SIG-M5 (cell line): ENCODE measurements at regions not wholly inside any gene's neighbourhood (a gene's known extent, or its start where the extent isn't known, plus 50 kb on each side); places are given as distances from the start of the nearest gene placed in this dataset.

Experiments
- DNase-seq: peaks from one replicate; lab custom pipeline; 2025; lab: John Stamatoyannopoulos, UW

DNA sequence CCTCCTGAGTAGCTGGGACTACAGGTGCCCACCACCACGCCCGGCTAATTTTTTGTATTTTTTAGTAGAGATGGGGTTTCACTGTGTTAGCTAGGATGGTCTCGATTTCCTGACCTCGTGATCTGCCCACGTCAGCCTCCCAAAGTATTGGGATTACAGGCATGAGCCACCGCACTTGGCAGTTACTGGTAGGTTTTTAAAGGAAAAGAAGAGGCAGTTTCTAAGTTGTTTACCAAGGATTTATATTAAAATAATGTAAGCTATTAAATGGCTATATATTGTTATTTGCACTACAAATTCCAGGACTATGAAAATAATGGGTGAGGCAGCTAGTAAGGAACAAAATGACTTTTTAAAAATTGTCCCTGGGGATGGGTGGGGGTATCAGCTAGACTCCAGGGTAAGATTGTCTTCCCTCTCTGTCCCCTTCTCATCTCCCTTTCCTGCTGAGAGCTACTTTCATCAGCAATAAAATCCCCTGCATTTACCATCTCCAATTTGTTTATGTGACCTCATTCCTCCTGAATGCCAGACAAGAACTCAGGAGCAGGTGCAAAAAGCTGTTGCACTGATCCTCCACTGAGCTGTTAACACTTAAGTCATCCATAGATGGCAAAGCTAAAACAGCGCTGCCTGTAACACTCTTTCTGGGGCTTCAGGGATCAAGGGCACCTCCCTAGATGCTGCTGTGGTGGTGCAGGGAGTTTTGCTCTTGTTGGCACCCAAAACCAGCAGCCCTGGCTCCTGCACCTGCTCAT lies 165.2 kb downstream of the ZPLD1 start:
- DNase-seq = no peak

DNA sequence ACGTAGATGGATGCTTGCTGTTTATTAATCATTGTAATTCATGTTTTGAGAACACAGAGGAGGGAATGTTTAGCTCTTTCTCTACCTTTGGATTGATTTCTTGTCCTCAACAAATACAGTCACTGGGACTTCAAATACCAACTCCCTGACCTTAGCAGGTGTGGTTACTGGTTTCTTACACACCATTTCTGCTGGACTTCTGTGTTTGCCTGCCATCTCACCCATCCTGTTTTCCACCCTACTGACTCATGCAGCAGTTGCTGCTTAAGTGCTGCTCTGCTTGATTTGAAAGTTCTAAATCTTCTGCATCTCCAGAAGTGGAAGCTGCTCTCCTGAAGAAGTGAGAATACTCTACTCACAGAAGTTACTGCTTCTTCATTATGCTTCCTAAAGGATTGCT lies 170.3 kb downstream of the ZPLD1 start:
- no peak for DNase-seq

DNA sequence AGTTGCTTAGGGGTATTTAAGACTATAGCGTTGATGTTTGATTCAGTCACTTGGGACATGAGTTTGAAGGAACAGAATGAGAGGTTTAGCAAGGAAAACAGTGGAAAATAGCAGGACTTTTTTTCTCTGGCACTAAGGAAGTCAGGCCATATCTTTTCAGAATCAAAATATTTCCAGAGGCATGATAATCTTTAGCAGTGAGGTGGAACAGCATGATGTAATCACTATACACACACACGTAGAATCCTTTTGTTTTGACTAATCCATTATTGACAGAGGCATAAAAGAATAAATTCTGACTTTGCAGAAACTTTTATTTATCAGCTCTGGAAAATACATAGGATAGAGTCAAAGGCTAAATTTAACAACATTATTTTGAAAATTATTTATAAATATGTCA lies 174.1 kb downstream of the ZPLD1 start:
- no peak for DNase-seq

DNA sequence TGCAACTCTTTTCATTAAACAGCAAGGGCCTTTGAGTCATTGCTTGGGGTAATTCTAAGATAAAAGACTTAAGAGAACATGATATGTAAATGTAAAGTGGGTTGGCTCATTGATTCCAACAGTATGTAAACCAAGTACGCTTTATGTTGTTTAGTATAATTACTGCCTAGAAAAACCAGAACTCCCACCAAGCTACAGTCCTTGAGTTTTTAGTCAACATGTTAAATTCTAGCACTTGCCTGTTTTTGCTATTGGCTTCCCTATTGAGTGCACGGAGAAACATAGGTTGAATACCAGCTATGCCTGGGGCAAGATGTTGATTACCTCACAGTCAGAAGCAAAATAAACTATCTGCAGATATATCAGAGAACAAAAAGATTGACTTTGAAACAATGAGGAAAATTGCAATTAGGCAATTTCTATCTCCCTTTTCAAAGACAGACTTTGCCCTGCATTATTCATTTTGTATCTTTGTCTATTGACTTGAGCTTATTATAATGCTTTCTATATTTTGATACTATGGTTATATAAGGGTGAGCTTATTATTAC lies 179.3 kb downstream of the ZPLD1 start:
- no peak for DNase-seq

DNA sequence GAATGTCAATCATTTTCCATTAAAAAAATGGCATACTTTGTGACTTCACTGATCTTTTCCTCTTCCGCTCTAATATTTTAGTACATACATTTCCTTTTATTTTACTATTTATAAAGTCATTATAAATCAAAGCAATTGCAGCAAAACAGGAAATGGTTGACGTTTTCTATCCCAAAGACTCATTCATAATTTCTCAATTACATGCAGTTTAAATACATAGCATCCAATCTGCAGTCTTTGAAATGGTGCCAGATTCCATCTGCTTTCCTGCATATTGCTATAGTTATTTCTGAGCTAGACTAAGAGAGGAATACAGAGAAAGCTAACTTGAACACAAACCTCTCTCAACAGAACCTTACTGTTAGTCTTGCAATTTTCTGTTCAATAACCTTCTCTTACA lies 179.8 kb downstream of the ZPLD1 start:
- DNase-seq = no peak

DNA sequence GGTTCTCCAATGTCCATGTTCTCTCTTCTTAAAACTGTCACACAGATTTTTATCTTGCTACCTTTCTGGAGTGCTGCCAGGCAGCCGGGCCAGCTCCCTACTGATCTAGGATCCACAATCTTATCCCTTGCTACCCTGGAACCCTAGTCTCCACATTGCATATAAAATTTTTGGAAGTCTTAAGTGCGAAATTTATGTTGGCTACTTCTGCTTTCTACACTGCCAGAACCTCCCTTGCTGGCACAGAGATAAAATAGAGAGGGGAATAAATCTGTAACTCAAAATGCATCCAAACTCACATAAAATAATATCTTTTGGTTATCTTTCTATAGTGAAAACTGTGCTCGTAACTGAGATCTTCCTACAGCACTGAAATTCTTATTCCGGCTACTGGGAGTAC lies 182.6 kb downstream of the ZPLD1 start:
- DNase-seq = no peak

DNA sequence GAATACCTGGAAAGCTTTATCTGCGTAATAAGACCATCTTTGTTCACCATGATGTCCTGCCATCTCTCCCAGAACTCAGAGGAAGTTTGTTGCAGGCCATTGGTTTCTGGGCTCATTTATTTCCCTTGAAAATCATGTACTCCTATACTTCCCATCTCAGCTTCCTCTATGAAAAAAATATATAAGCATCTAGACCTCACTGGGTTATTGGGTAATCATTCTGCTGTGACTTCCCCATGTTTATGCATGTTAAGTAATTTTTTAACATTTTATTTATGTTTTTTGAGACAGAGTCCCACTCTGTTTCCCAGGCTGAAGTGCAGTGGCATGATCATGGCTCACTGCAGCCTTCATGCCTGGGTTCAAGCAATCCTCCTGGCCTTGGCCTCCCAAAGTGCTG lies 184.5 kb downstream of the ZPLD1 start:
- DNase-seq = no peak

DNA sequence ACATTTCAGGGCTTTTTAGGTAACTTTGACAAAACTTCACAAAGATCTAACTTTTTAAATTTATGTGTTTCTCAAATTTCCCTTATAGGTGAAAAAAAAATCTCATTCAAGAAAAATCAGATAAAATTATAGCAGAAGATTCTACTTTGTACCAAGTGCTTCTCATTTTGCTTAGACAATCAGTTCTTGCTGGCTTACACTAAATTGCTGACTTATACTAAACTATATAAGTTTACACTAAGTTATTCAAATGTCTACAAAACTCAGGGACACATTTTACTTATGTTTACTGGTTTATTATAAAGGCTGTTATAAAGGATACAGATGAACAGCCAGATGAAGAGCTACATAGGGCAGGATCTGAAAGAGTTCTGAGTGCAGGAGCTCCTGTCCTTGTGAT lies 195.1 kb downstream of the ZPLD1 start:
- no peak for DNase-seq

DNA sequence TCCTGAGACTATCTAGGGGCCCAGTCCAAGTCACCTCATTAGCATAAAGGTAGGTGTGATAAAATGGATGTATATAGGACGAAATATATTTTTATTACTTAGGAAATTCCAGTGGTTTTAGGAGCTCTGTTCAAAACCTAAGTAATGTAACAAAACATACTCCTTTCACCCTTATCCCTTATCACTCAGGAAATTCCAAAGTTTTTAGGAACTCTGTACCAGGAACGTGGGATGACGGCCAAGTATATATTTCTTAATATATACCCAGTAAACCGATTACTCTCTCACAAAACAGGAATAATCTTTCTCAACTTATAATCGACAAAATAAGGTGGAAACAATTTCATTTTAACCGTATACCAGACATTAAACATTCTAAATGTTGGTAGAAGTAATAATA lies 195.7 kb downstream of the ZPLD1 start:
- DNase-seq = no peak

DNA sequence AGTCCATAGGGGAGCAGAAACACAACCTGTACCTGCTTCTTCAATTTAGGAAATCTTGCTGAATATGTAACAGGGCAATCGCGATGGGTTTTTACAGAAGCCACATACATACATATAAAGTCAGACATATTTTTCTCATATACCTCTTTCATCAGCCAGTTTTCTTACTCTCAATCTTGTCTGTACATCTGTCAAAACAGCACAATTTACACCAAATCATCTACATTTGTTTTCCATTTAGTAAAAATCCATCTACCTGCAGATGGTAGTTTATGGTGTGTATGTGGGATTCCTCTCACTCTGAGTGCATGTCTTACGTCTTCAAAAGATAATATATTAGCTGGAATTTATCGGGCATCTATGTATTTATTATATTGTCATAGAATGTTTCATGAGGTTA lies 208.7 kb downstream of the ZPLD1 start:
- DNase-seq = no peak

DNA sequence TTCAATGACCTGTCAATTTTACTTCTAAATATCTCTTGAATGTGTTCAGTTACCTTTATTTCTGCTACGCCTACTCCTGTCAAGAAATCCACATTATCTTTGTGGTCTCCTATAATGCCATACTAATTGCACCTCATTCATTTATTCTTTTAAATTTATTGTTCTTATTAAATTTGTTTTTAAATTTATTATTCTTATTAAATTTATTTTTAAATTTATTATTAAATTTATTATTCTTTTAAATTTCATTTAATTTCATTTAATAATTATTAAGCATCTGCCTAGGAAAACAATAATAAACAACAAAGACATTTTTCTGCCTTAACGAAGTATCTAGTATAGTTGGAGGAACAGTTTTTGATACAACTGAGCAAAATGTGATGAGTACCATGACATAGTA lies 211.7 kb downstream of the ZPLD1 start:
- DNase-seq = no peak

DNA sequence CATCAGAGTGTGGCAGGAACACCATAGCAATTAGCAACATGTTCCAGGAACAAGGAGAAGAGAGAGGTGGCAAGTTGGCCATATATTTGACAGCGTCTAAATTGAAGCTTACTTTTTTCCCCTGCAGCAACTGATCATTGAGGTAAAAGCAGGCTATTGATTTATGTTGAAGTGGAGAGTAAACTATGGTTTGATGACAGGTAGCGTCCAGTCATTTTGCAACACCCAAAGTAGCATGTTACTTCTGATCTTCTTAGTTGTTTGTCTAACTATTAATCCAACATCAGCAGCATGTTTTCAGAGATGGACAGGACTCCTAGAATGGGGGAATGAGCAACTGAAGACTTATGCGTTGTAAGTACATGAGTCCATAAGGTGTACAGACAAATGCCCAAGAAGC lies 225.8 kb downstream of the ZPLD1 start:
- no peak for DNase-seq

DNA sequence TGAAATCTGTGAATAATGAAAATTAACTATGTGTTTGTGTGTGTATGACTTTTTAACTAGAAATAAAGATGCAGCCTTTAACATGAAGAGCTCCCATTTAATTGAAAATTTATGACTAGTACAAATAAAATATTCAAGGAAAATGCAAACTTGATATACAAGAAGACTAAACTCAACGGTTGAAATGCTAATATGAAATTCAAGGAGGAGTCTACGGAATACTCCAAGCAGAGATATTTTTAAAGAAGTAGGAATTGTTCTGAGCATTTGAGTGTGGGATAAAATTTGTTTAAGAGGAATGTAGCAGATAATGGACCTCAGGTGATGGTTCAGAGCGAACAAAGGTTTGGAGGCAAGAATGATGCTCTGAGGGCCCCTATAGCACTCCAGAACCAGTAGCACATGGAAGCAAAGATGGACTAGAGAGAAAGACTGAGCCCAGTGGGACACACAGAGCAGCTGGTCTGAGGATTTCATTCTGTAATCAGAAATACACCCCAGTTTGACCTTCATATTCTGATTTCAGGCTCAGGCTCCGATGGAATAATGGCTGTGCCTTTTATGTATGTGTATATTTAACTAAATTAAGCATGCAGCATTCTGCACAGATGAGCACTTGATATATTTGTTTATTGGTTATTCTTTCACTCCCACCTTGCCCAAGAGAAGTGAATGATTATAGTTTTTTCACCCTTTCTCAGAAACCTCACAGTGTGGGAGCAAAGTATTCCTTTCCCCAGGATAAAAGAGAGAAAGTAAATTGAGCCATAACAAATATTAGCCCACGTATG lies 227.1 kb downstream of the ZPLD1 start:
- DNase-seq = no peak

DNA sequence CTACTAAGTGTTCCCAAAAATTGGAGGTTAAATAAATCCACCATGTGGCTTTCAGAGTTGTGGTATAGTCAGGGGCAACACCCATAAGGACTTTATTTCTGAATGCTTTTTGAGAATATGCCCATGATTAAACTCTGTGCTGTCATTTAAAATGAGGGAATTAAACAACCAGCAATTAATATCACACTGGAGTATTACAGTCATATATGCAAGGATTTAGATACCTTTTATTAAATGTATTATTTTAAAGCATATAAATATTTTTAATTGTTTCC lies 227.6 kb downstream of the ZPLD1 start:
- DNase-seq = no peak

DNA sequence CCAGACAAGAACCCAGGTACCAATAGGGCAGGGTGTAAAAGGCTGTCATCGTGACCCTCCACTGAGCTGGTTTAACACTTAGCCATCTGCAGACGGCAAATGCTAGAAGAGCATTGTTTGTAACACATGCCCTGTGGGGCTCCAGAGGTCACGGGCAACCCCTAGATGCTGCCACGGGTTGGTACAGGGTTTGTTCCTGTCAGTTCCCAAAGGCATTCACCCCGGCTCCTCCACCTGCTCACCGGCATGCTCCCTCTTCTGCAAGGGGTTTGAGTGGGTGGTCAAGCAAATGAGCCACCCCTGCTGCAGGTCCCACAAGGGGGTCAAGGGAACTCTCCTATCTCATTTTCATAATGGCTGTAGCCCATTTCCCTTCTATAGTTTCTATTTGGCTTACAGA lies 229.3 kb downstream of the ZPLD1 start:
- no peak for DNase-seq

DNA sequence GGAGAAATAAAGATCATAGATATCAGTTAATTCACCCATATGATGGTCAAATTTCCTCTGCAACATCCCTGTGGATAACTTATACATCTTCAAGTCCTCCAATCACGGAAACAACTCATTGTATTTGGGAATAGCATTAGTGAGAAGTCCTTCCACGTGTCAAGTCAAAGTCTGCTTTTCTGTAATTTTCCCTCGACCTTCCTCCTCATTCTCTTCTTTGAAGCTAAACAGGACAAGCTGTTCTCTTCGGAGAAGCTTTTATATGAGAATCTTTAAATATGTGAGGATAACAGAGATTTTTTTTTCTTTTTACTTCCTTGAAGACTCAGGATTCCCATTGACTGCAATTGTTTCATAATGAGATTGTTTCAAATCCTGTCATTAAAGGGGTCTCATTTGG lies 230.4 kb downstream of the ZPLD1 start:
- DNase-seq = no peak

DNA sequence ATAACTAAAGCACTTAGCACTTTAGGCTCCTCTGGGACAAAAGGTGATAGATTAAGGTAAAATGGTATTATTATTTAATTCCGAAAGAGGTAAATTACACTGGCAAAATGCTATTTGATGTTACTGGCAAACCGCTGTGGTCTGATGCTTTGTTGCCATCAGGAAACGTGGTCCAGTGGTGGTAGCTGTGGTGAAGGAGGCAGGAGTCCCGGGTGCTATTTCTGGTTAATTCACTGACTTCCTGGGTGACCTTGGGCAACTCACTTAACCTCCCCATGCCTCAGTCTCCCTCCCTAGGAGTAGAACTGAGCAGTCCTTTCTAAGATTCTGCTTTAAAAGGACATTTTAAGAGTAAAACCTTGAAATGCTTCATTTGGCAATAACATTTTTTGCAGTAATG lies 233.4 kb downstream of the ZPLD1 start:
- no peak for DNase-seq

DNA sequence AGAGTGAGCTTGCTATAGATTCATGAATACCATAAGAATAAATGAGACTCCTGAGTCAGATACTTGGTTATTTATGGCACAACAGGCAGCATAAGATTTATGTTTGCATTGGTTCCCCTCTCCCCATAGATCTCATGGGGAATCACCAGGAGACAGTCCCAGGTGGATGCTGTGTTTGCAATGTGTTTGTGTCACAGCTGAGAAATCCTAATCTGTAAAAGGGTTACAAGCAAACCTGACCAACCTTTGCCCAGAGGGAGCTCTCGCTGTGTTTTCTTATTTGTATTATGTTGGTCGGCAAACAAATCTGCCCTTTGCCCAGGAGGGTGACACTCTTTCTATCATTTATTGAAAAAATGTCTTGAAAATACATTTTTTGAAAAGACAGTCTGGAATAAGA lies 236.2 kb downstream of the ZPLD1 start:
- DNase-seq = no peak

DNA sequence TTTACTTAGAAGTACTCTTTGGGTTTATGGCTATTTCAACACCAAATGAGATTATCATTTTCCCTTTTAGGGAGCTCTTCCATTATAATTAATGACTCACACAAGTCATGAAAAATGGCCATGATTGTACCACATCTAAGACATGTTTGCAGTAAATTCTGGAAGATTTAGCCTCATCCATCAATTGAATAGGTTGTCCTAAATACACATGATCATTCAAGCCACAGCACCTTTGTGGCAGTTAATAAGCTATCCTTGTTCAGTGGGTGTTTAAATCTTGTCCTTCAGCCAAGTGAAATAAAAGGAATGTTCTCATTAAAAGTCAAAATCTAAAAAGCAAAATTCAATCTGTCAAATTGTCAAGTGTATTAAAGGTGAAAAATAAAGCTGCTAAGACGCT lies 237.5 kb downstream of the ZPLD1 start:
- no peak for DNase-seq

DNA sequence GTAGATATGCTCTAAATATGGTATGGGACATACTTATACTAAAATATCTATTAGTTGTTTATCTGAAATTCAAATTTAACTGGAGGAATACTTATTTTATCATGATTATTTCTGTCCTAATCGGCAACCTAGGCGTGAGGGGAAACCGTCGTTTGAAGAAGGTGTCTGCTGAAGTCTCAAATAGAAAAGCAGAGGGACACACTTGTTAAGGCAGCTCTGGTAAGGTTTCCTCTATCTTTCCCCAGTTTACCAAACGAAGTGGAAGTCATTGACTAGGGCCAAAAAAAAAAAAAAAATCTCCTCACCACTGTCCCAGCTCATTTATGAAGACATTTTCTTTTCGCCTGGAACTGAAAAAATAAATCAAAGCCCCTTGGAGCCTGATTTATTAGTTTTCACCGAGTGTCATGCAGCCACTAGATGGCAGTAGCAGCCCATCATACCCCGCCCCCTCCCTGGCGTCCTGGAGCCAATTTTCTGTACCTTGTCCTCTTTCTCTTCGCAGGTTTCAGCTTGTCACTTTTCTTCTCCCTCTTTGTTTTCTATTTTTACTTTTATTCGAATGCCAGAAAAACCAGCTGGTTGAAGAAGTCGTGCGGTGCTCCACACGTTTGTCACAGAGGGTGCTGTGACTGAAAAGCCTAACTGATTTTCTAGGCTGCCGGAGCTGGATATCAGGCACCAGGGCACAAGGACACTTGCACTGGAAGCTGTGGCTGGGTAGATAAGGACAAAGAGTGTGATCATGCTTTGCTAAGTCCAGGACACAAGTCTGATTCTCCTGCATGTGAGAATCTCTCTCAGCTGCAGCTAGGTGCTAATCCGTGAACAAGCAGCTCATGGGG lies 238.7 kb downstream of the ZPLD1 start:
- DNase-seq = no peak

DNA sequence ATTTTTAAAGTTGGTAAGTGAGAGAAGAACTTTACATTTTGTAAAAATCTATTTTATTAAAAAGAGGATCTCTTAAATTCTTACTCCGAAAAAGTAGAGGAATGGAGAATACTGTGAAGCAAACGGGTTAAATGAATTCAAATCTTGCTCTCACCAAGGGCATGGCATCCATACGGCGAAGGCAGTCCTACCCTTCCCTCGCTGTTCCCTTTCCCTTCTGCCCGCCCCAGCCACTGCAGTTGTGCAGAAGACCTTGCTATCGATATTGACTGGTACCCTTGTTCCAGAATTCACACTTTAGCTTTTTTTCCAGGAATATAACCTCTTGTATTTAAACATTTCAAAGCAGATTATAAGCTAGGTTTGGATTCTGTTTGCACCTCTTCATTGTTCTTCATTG lies 239.5 kb downstream of the ZPLD1 start:
- DNase-seq = no peak

DNA sequence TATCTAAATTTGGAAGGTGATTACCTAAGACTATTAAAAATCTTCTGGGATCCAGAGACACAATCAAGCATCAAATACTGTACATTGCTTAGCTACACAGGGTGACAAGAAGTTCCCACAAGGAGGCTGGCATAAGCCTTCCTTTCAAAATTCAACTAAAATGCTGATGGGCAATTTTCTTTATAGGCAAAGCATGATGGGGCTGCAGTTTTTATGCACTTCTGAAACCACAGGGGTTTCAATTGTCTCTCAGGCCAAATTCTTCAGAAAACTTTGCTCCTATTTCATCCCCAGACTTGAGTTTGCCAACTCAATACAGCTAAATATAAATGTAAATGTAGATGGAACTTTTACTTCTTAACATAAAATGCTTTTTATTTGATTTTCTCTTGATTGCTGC lies 241.6 kb downstream of the ZPLD1 start:
- DNase-seq = no peak

DNA sequence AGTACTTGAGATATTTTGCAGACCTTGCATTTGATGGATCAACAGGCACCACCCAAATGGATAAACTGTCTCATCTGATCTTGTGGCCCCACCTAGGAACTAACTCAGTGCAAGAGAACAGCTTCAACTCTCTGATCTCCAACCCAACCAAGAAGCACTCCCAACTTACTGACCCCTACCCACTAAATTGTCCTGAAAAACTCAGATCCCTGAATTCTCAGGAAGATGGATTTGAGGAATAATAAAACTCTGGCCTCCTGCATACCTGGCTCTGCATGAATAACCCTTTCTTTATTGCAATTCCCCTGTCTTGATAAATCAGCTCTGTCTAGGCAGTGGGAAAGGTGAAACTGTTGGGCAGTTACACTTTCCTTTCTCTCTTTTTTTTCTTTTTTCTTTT lies 247.9 kb downstream of the ZPLD1 start:
- no peak for DNase-seq
